ENCODE measurements at regions not wholly inside any gene's neighbourhood (a gene's known extent, or its start where the extent isn't known, plus 50 kb on each side); places are given as distances from the start of the nearest gene placed in this dataset.
"Not testable (repeated sequence)": the region's sequence is repeated elsewhere in the genome, so short reads cannot be mapped to it uniquely, and the experiment has no call there.

- Histone ChIP-seq H3K4me3 (no peak overlapping the region), H3K27ac (no peak overlapping the region)
- DNase-seq (ENCODE audit: low spot score) = no peak
- TF ChIP-seq, protein P1, sequence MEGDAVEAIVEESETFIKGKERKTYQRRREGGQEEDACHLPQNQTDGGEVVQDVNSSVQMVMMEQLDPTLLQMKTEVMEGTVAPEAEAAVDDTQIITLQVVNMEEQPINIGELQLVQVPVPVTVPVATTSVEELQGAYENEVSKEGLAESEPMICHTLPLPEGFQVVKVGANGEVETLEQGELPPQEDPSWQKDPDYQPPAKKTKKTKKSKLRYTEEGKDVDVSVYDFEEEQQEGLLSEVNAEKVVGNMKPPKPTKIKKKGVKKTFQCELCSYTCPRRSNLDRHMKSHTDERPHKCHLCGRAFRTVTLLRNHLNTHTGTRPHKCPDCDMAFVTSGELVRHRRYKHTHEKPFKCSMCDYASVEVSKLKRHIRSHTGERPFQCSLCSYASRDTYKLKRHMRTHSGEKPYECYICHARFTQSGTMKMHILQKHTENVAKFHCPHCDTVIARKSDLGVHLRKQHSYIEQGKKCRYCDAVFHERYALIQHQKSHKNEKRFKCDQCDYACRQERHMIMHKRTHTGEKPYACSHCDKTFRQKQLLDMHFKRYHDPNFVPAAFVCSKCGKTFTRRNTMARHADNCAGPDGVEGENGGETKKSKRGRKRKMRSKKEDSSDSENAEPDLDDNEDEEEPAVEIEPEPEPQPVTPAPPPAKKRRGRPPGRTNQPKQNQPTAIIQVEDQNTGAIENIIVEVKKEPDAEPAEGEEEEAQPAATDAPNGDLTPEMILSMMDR (IDR thresholded peaks at IDR 0.05) = no peak
These were observed 571.3 kb downstream of the SUCLG1 start for GRCh38 chr2:83887757-83888156.

- no peak overlapping the region for H3K27ac ChIP-seq
- no peak overlapping the region for H3K4me3 ChIP-seq
- TF ChIP-seq, protein P1 (IDR thresholded peaks at IDR 0.05) = no peak
- no peak for DNase-seq (ENCODE audit: low spot score)
These were observed 580.0 kb downstream of the SUCLG1 start for GRCh38 chr2:83879127-83879526.

GRCh38 chr2:83877261-83877660 is 581.8 kb downstream of the SUCLG1 start:
- not testable (repeated sequence) for DNase-seq (ENCODE audit: low spot score); H3K27ac ChIP-seq; H3K4me3 ChIP-seq

- H3K27ac ChIP-seq = no peak overlapping the region
- TF ChIP-seq, protein P1 (IDR thresholded peaks at IDR 0.05) = no peak
- no peak for DNase-seq (ENCODE audit: low spot score)
- no peak overlapping the region for H3K4me3 ChIP-seq
These were observed 584.2 kb downstream of the SUCLG1 start for GRCh38 chr2:83874712-83875430.

DNA sequence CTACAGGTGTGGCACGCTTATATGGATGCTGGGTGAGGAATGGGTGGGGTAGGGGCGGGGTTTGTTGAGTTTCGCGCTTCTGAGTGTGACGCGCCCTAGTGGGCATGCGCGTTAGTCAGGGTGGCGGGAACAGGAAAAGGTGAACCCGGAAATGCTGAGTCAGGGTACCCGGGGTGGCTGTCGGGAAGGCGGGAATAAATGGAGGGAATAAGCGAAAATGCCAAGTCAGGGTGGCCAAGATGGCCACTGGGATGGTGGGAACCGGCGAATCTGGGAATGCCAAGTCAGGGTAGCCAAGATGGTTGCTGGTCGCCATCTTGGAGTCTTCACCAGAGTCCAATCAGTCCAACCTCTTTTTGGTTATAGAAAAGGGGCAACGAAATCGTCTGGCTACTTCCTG is 585.0 kb downstream of the SUCLG1 start:
- DNase-seq (ENCODE audit: low spot score) = no peak
- TF ChIP-seq, protein P1 (IDR thresholded peaks at IDR 0.05) = no peak
- Histone ChIP-seq H3K27ac (no peak overlapping the region), H3K4me3 (no peak overlapping the region)

GRCh38 chr2:83873110-83873509 is 586.0 kb downstream of the SUCLG1 start:
- DNase-seq (ENCODE audit: low spot score) = no peak
- TF ChIP-seq, protein P1 (IDR thresholded peaks at IDR 0.05) = no peak
- H3K27ac ChIP-seq = no peak overlapping the region
- no peak overlapping the region for H3K4me3 ChIP-seq

GRCh38 chr2:83866211-83866610 is 592.9 kb downstream of the SUCLG1 start:
- TF ChIP-seq, protein P1 (IDR thresholded peaks at IDR 0.05) = no peak
- H3K4me3 ChIP-seq = no peak overlapping the region
- no peak overlapping the region for H3K27ac ChIP-seq

More at GRCh38 chr2:83866211-83866610, 592.9 kb downstream of the SUCLG1 start:
- no peak for DNase-seq (ENCODE audit: low spot score)

All from coronary artery (tissue), 2 donors.